Retinal pigment epithelial cell (primary cell): ENCODE measurements at regions not wholly inside any gene's neighbourhood (a gene's known extent, or its start where the extent isn't known, plus 50 kb on each side); places are given as distances from the start of the nearest gene placed in this dataset.

ENCODE experiments used
- DNase-seq: peaks from one replicate; pipeline ENCODE4 v3.0.0-alpha.2; 2010; ENCODE audit warnings: low read depth
- H3K4me3 ChIP-seq: 2 replicates; pipeline ENCODE4 v1.5.1; 2011; ENCODE audit warnings: mild to moderate bottlenecking, low read length, control low read depth, moderate library complexity
- TF ChIP-seq, protein P1 (sequence below): conservative IDR thresholded peaks from 2 replicates; pipeline ENCODE4 v1.5.1; 2011; ENCODE audit warnings: low read depth, low read length, control low read depth, inconsistent platforms

DNA sequence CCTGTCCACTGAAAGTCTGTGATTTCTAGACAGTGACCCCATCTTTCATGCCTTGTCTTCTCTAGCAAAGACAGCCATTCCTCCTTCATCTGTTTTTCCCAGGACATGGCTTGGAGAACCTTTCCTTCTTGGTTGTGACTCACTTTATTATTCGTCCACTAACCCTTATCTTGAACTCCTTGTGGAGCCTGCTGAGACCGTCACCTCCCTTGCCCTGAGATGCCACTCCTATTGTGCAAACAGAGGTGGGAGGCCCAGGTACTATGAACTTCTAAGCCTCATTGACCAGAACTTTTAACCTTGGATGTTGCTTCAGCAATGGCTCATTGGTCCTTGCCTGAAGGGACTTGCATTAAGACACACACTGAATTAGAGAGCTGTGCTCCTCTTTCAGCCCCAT, 117.5 kb downstream of the FOXD2 start:
- no peak for DNase-seq
- TF ChIP-seq, protein P1, sequence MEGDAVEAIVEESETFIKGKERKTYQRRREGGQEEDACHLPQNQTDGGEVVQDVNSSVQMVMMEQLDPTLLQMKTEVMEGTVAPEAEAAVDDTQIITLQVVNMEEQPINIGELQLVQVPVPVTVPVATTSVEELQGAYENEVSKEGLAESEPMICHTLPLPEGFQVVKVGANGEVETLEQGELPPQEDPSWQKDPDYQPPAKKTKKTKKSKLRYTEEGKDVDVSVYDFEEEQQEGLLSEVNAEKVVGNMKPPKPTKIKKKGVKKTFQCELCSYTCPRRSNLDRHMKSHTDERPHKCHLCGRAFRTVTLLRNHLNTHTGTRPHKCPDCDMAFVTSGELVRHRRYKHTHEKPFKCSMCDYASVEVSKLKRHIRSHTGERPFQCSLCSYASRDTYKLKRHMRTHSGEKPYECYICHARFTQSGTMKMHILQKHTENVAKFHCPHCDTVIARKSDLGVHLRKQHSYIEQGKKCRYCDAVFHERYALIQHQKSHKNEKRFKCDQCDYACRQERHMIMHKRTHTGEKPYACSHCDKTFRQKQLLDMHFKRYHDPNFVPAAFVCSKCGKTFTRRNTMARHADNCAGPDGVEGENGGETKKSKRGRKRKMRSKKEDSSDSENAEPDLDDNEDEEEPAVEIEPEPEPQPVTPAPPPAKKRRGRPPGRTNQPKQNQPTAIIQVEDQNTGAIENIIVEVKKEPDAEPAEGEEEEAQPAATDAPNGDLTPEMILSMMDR = no peak
- no peak overlapping the region for H3K4me3 ChIP-seq

DNA sequence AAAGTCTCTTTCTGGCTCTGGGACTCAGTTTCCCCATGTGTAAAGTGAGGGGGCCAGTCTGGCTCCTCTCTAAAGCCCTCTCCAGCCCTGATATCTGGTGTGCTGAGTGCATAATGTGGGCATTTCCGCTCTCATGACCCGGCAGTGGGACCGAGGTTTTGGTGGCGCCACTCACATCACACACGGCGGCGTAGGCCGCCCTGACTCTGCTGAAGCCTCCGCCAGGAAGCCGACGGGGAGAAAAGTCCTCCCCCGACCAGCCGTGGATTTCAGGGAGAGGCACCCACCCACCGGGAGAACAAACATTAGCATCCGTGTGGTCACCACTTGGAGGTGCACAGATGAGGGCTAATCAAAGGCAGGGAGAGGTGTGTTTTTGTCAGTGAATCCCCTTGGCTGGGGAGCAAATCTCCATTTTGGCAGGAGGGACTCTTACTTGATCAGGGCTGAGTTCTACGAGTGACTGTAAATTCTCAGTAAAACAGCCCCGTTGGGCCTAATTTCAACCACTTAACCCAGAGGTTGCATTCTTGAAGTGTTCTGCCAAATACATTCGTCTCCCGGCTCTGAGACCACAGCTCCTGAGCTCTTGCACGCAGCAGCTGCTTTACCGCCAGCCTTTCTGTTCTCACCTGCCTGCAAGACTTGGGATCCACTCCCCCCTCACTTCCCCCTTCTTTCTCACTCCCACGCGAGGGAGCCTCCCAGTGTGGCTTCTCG, 118.2 kb downstream of the FOXD2 start:
- DNase-seq = no peak
- TF ChIP-seq, protein P1 = no peak

DNA sequence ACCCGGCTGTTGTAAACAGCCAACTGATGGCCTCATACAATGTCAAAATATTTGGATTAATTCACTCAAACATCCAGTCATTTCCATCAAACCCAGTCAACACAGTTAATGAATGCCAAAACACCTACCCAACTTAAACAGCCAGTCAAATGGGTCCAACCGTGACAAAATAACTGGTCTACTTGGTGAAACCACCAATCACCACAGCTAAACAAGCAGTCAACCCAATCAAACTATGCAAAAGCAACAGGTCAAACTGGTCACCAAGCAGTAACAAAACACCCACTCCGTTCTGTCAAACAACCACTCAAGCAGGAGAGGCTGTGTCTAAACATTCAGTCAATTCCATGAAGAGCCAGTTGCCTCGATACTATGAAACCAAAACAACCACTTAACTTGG, 119.2 kb downstream of the FOXD2 start:
- no peak for DNase-seq
- H3K4me3 ChIP-seq = no peak overlapping the region
- TF ChIP-seq, protein P1 = no peak

More for the DNA sequence above, 118.2 kb downstream of the FOXD2 start:
- no peak overlapping the region for H3K4me3 ChIP-seq

DNA sequence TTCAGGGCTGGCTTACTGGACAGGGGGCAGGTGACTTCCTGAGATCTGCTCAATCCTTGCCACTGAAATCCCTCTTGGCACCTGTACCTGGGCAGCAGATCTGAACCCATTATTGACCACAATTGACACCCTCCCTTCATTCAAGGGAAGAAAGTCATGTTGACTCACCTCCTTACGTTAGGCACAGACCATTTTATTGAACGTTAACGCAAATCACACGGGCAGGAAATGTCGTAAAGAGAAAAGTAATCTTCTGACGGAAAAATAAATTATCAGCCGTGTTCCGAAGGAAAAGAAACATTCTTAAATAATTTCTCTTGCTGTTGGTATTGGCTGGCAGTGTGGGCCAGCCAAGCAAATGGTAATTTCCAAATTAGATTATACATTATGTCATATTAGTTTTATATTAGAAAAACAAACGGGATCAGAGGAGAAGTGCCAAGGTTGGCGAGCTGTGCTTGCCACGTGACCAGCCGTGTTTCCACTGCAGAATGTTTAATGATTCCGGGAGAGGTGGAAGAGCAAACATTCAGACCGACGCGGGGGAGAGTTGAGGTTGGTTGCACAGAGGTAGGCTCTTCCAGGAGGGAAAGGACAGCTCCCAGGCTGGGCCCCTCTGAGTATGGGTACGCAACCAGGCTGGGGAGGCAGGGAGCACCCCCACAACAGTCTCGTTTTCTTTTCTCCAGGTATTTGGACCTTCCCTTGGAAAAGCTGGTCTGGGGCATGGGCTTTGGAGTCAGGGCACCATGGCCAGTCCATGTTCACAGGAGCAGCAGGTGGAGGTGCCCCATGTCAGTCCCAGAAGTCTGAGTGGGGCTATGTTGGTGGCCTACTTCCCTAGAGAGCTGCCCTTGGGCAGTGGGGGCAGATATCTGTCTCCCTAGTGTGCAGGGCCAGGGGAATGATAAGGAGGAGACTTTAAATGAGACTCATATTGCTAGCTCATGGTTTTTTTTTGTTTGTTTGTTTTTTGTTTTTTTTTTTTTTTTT, 121.1 kb downstream of the FOXD2 start:
- no peak overlapping the region for H3K4me3 ChIP-seq
- no peak for DNase-seq
- TF ChIP-seq, protein P1 = no peak

DNA sequence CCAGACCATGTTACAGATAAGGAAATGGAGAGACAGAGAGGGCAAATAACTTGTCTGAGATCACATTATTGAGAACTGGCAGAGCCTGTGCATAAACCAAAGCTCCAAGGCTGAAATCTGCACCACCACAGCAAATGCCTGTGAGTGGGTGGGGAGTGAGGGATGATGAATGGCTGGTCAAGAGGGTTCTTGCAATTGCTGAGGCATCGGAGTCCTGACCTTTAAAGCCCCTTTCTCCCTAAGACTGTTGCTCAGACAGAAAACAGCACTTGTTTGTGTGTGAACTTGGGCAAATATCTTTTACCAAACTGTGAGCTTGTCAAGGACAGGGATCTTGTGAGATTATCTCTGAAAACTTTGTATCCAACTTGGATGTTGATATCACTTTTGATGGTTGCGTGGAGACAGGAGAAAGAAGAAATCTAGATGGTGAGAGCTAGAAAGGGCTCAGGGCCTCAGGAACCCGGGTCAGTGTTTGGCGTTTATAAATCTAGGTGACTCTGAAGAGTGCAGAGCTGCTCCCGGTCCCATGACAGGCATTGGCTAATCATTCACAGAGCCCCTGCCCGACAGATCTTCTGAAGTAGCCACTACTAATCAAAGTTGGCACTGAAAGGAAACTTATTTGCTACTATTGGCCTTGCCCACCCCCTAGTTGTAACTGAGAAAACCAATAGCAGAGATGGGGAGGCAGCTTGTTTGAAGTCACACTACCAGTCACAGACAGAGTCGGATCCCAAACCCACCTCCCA, 122.3 kb downstream of the FOXD2 start:
- no peak overlapping the region for H3K4me3 ChIP-seq
- TF ChIP-seq, protein P1 = no peak
- DNase-seq = no peak

DNA sequence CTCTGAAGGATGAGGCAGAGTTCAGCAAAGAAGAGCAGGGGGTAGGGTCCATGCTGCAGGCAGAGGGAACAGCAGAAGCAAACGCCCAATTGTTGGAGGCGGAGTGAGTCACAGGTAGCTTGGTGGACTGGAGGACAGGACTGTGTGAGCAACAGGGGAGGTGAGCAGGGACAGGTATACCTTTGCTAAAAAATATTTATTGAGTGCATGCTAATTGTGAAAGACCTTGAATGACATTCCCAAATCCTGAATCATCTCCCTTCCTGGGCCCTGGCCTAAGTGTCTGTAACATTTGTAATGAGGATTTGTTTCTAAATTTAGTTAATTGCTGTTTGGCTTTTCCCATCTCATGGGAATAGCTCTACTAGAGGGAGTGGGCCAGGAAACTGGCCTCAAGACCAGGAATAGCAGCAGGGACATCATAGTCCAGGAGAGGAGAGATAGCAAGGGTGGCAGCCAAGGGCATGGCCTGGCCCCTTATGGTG, 123.7 kb downstream of the FOXD2 start:
- H3K4me3 ChIP-seq = no peak overlapping the region
- no peak for DNase-seq
- TF ChIP-seq, protein P1 = no peak
